ENCODE measurements at regions not wholly inside any gene's neighbourhood (a gene's known extent, or its start where the extent isn't known, plus 50 kb on each side); places are given as distances from the start of the nearest gene placed in this dataset.

GRCh38 chrX:40149286-40150175 is 51.8 kb upstream of the BCOR start:
- DNase-seq (ENCODE audit: low read depth) = no peak

GRCh38 chrX:40148385-40149285 is 50.9 kb upstream of the BCOR start:
- DNase-seq (ENCODE audit: low read depth) = no peak

GRCh38 chrX:40147971-40148370 is 50.2 kb upstream of the BCOR start:
- DNase-seq (ENCODE audit: low read depth) = no peak

Data from activated T-helper 9 cell treated with anti-CD3 and anti-CD28 coated beads, Interleukin-2, amount 50 U/mL, for 16 hours (primary cell).